Limb (tissue), 2 donors: ENCODE measurements at regions not wholly inside any gene's neighbourhood (a gene's known extent, or its start where the extent isn't known, plus 50 kb on each side); places are given as distances from the start of the nearest gene placed in this dataset.

ENCODE experiments used
- DNase-seq, 2 donors: peaks; one replicate each; pipeline ENCODE4 v3.0.0-alpha.2; 2016; ENCODE audit errors: extremely low spot score in 2 of 2

GRCh38 chr15:31151301-31152233 is 50.0 kb upstream of the TRPM1 start:
- no peak for DNase-seq

DNA sequence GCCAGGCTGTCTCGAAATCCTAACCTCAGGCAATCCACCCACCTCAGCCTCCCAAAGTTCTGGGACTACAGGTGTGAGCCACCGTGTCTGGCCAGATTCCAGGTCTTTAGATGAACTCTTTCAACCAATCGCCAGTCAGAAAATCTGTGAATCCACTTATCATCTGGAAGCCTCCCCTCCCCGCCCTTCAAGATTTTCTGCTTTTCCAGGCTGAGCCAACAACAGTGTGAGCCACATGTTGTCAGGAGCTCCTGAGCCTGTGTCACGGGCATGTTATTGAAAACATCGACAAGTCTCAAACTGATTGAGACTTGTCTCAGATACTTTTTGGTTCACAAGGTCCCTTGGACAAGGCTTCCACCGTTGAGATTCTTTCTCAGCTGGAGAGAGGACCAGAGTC is 52.0 kb upstream of the TRPM1 start:
- DNase-seq, result no peak

DNA sequence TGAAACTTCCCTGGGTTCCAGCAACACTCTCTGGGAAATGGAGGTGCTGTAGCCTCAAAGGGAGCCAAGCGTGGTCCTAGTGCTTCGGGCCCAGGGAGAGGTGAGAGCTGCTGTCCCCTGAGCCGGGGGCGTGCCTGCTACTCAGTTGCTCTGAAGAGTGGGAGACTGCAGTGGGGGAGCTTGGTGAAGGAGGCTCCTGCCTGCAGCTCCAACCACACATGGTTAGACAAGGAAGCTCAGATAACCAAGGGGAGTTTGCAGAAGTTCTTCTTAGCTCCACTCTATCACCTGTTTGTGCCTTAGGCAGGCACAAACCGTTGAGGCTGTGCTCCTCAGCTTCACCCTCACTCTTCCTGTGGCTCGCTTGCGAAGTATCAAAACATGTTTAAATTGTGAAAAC is 53.6 kb upstream of the TRPM1 start:
- no peak for DNase-seq

GRCh38 chr15:31156226-31156625 is 54.7 kb upstream of the TRPM1 start:
- DNase-seq, result no peak

DNA sequence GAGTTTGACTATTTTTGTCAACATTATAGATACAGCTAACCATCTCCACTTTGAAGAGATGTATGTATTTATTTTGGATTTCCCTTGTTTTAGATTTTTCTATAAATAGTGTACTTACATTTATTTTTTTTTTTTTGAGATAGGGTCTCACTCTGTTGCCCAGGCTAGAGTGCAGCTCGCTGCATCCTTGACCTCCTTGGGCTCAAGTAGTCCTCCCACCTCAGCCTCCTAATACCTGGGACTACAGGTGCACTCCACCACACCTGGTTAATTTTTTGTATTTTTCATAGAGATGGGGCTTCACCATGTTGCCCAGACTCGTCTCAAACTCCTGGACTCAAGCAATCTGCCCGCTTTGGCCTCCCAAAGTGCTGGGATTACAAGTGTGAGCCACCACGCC is 55.3 kb upstream of the TRPM1 start:
- no peak for DNase-seq

DNA sequence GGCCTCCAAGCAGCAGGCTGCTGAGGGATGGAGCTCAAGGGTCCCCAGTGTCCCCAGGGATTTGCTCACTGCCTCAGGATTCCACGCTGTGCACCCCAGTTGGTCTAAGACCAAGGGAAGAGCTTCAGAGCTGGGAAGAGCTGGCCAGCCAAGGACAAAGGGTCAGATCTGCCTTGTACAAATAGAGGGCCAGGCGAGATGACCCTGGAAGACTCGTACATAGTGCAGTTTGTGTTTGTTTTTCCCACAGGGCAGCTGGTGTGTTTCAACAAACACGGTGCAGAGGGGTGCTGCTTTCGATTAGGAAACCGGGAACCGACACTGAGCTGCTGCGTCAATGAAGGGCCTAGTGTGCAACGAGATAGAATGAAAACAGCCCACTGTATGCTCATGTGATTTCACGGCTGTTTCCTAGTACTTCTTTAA is 56.1 kb upstream of the TRPM1 start:
- no peak for DNase-seq

- DNase-seq, result no peak
Observed at GRCh38 chr15:31158858-31159569, 57.5 kb upstream of the TRPM1 start.

GRCh38 chr15:31159837-31160236 is 58.3 kb upstream of the TRPM1 start:
- DNase-seq, result no peak

GRCh38 chr15:31160297-31160696 is 58.8 kb upstream of the TRPM1 start:
- DNase-seq, result no peak

- DNase-seq, result no peak
Observed at GRCh38 chr15:31160740-31161495, 59.4 kb upstream of the TRPM1 start.

DNA sequence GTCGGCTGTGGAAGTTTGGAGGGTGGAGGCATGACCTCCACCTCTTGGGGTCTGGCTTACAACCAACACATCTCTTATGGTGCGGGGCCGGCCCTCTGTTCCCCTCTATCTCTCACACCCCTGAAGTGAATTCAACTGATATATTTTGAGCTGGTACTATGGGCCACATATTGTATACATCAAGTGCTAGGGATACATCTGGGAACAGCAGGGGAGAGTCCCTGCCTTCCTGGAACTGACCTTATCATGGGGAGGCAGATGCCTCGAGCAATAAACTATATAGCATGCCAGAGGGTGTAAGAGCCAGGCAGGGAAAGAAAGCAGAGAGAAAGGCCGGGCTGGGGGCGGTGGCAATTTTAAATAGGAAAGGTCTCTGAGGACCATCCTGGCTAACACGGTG is 60.4 kb upstream of the TRPM1 start:
- DNase-seq, result no peak

- no peak for DNase-seq
Observed at GRCh38 chr15:31162721-31163510, 61.4 kb upstream of the TRPM1 start.

GRCh38 chr15:31163769-31164572 is 62.4 kb upstream of the TRPM1 start:
- DNase-seq, result no peak

- no peak for DNase-seq
Observed at GRCh38 chr15:31164573-31164912, 63.0 kb upstream of the TRPM1 start.

DNA sequence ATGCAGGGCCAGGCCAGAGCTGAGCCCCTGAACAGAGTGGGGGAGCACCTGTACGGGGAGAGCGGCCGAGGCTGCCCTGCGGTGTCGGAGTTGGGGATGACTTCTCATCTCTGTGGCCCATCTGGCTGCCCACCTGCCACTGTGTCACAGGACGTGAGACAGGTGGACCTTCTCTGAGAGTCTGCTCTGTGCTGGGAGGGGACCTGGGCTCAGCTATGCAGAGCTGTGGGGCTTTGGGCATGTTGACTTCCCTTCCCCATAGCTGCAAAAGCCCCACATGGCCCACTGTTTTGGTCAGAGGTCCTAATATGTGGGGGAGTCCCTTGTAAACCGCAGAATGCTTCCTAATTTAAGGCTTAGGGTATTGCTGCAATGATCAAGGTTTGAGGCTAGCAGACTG is 68.0 kb upstream of the TRPM1 start:
- DNase-seq, result no peak

DNA sequence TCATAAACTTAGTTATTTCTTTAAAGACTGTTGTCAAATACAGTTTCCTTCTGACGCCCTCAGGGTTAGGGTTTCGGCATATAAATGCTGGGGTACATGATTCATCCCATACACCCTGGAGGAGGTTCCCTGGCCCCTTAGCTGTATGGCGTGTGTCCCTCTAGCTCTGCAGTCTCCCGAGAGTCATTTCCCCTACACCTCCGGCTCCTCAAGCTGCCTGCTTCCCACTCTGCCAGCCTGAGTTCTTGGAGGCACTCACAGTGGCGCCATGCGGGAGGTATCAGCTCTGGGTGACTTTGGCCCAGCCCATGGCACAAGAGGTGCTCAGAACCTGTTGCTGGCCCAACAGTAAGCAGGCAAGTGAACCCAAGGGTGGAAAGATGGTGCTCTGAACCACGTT is 70.2 kb upstream of the TRPM1 start:
- DNase-seq, result no peak

DNA sequence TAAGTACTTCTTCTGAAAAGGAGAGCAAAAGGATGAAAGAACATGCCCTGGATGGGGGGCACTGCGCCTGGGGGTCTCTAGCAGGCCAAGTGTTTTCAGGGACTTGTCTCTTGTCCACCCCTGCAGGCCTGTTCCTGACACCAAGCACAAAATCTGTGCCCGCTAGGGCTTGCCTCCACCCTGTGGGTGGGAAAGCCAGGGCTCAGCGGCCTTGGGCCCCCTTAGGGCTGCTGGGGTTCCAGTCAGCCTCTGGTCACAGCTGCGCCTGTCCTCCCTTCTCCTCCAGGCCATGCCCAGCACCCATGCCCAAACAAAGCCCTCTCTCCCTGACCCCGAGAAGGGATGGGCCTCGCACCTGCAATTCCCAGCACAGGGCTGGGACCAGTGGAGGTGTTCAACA is 71.1 kb upstream of the TRPM1 start:
- DNase-seq, result no peak

- no peak for DNase-seq
Observed at GRCh38 chr15:31173790-31174450, 72.4 kb upstream of the TRPM1 start.

- DNase-seq, result no peak
Observed at GRCh38 chr15:31175484-31175883, 74.0 kb upstream of the TRPM1 start.

- no peak for DNase-seq
Observed at GRCh38 chr15:31177951-31178350, 76.4 kb upstream of the TRPM1 start.
